Mesendoderm (in vitro differentiated cells): ENCODE measurements at regions not wholly inside any gene's neighbourhood (a gene's known extent, or its start where the extent isn't known, plus 50 kb on each side); places are given as distances from the start of the nearest gene placed in this dataset.

Source experiments
- DNase-seq: peaks from one replicate; pipeline ENCODE4 v3.0.0; 2013
- H2AK5ac ChIP-seq: 2 replicates; pipeline ENCODE4 v1.6.1; 2013; ENCODE audit warnings: low read length, inconsistent platforms
- H2BK120ac ChIP-seq: 2 replicates; pipeline ENCODE4 v1.6.1; 2013; ENCODE audit warnings: low read depth, mild to moderate bottlenecking, low read length, moderate library complexity, mixed read lengths
- H2BK15ac ChIP-seq: replicated peaks from 2 replicates; pipeline ENCODE4 v1.6.1; 2013; ENCODE audit warnings: low read depth, mild to moderate bottlenecking, moderate library complexity
- H2BK5ac ChIP-seq: 2 replicates; pipeline ENCODE4 v1.6.1; 2013; ENCODE audit warnings: low read length, inconsistent platforms
- H3K18ac ChIP-seq: 2 replicates; pipeline ENCODE4 v1.6.1; 2013; ENCODE audit warnings: mild to moderate bottlenecking, low read length, mixed read lengths
- H3K23ac ChIP-seq: one replicate; pipeline ENCODE4 v1.6.1; 2013; ENCODE audit warnings: low read length
- H3K27ac ChIP-seq: 2 replicates; pipeline ENCODE4 v1.5.1; 2013; ENCODE audit warnings: low read depth, mild to moderate bottlenecking, inconsistent platforms, low read length, moderate library complexity
- H3K27me3 ChIP-seq: 2 replicates; pipeline ENCODE4 v1.6.1; 2013; ENCODE audit warnings: low read length, control low read depth, mild to moderate bottlenecking, inconsistent platforms; ENCODE audit not compliant: insufficient read depth, poor library complexity
- H3K36me3 ChIP-seq: 2 replicates; pipeline ENCODE4 v1.6.1; 2013; ENCODE audit warnings: low read length, inconsistent platforms; ENCODE audit not compliant: control insufficient read depth, insufficient read depth
- H3K4ac ChIP-seq: one replicate; pipeline ENCODE4 v1.6.1; 2013; ENCODE audit warnings: low read depth, mild to moderate bottlenecking, low read length, moderate library complexity
- H3K4me1 ChIP-seq: 2 replicates; pipeline ENCODE4 v1.6.1; 2013; ENCODE audit warnings: low read depth, low read length, inconsistent platforms; ENCODE audit not compliant: control insufficient read depth
- H3K4me2 ChIP-seq: 2 replicates; pipeline ENCODE4 v1.6.1; 2013; ENCODE audit warnings: low read length
- H3K4me3 ChIP-seq: 2 replicates; pipeline ENCODE4 v1.5.1; 2013; ENCODE audit warnings: mild to moderate bottlenecking, low read length
- H3K56ac ChIP-seq: one replicate; pipeline ENCODE4 v1.6.1; 2013; ENCODE audit warnings: low read length
- H3K79me1 ChIP-seq: 2 replicates; pipeline ENCODE4 v1.6.1; 2013; ENCODE audit warnings: low read length, inconsistent platforms
- H3K79me2 ChIP-seq: 2 replicates; pipeline ENCODE4 v1.6.1; 2013; ENCODE audit warnings: mild to moderate bottlenecking, low read length; ENCODE audit not compliant: control insufficient read depth, insufficient read depth
- H3K9ac ChIP-seq: 2 replicates; pipeline ENCODE4 v1.6.1; 2013; ENCODE audit warnings: low read length, inconsistent platforms
- H4K5ac ChIP-seq: one replicate; pipeline ENCODE4 v1.6.1; 2013; ENCODE audit warnings: low read length
- H4K8ac ChIP-seq: one replicate; pipeline ENCODE4 v1.6.1; 2013; ENCODE audit warnings: low read depth, mild to moderate bottlenecking, control low read depth, low read length, moderate library complexity
- WGBS: extraction: QIAGEN DNeasy Blood & Tissue Kit; methylation state at CpG from one replicate; pipeline ENCODE4 v1.1.7; 2013; ENCODE audit warnings: low lambda C conversion rate, missing lambda C conversion rate; ENCODE audit not compliant: insufficient coverage; ENCODE audit errors: extremely low coverage; 5-methylcytosine and 5-hydroxymethylcytosine counted together

DNA sequence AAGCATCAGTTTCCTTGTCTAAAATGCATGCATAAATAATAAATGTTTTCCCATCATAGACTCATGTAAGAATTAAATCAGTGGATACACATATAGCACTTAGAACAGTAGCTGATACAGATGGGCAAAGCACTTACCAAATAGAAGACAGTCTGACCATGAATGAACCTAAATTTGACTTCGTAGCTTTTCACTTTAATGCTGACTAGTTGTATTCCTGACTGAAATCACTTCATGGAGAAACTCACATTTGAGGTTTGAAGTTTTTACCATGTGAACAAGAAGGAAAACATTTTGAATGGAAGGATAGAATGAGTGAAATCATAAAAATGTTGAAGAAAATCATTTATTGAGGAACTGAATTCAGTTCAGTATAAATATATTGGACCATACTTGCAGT lies 68.8 kb upstream of the TMCO5A start:
- no peak overlapping the region for H3K9ac ChIP-seq
- H2BK120ac ChIP-seq, result no peak overlapping the region
- H3K79me2 ChIP-seq, result no peaks in the 10 kb centered on the region
- DNase-seq, result no peak
- H4K8ac ChIP-seq, result no peak overlapping the region
- H2BK15ac ChIP-seq, result no peak overlapping the region
- no peaks in the 10 kb centered on the region for H3K79me1 ChIP-seq
- no peaks in the 10 kb centered on the region for H3K27me3 ChIP-seq
- H3K36me3 ChIP-seq, result no peaks in the 10 kb centered on the region
- WGBS, result no CpG with 5 or more reads among the region's 1 CpG
- no peak overlapping the region for H3K18ac ChIP-seq
- H3K23ac ChIP-seq, result no peak overlapping the region
- H3K4me2 ChIP-seq, result no peak overlapping the region
- no peak overlapping the region for H2BK5ac ChIP-seq
- no peak overlapping the region for H3K4ac ChIP-seq
- H3K56ac ChIP-seq, result no peak overlapping the region
- H3K27ac ChIP-seq, result no peak overlapping the region
- H3K4me3 ChIP-seq, result no peak overlapping the region
- H3K4me1 ChIP-seq, result no peaks in the 10 kb centered on the region
- H4K5ac ChIP-seq, result no peak overlapping the region
- no peak overlapping the region for H2AK5ac ChIP-seq

DNA sequence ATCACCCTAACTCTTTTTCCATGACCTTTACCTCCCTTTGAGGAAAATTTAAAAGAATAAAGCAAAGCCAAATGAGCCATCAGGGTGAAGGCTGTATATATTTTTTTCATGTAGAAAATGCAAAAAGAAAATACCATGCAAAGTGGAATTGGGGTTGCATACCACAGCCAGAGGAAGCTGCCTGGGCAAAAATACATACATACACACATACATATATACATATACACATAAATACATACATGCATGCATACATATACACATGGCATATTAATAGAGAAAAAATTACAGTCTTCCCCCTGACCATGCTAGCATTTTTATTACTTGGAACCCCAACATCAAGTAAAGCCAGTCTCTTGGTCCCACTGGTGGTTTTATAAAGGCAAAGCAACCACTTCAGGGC lies 63.7 kb upstream of the TMCO5A start:
- Histone ChIP-seq H2BK120ac (no peak overlapping the region), H3K18ac (no peak overlapping the region), H3K4ac (no peak overlapping the region), H3K27me3 (no peaks in the 10 kb centered on the region), H3K4me3 (no peak overlapping the region), H3K9ac (no peak overlapping the region), H4K8ac (no peak overlapping the region), H2BK5ac (no peak overlapping the region), H3K36me3 (no peaks in the 10 kb centered on the region), H3K27ac (no peak overlapping the region), H4K5ac (no peak overlapping the region), H3K4me1 (no peaks in the 10 kb centered on the region), H2AK5ac (no peak overlapping the region), H3K56ac (no peak overlapping the region), H2BK15ac (no peak overlapping the region), H3K4me2 (no peak overlapping the region), H3K23ac (no peak overlapping the region), H3K79me2 (no peaks in the 10 kb centered on the region), H3K79me1 (no peaks in the 10 kb centered on the region)
- DNase-seq, result no peak

DNA sequence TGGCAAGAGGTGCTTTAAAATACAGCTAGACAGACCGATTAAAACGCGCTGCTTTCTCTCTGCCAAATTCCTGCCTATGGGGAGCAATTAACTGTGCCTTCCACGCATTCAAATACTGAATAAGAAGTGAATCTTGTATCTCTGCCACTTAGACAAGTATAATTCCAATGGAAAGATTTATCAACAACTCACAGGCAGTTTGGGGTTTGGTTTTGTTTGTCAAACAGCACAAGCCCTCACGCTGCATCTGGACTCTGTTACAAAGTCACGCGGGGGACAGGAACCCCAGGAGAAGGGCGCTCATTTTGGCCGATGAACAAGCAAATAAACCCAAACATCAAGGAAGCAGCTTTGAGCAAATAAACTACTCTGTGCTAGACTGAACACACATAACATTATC lies 61.8 kb upstream of the TMCO5A start:
- no peak overlapping the region for H3K4me2 ChIP-seq
- no peaks in the 10 kb centered on the region for H3K27me3 ChIP-seq
- H3K23ac ChIP-seq, result no peak overlapping the region
- WGBS, result no CpG with 5 or more reads among the region's 9 CpGs
- H4K5ac ChIP-seq, result no peak overlapping the region
- no peak overlapping the region for H3K9ac ChIP-seq
- H3K56ac ChIP-seq, result no peak overlapping the region
- no peak overlapping the region for H2BK120ac ChIP-seq
- no peak overlapping the region for H3K27ac ChIP-seq
- H4K8ac ChIP-seq, result no peak overlapping the region
- DNase-seq, result no peak
- H3K18ac ChIP-seq, result no peak overlapping the region
- H3K4me3 ChIP-seq, result no peak overlapping the region
- no peaks in the 10 kb centered on the region for H3K79me1 ChIP-seq
- H3K4me1 ChIP-seq, result no peaks in the 10 kb centered on the region
- H2BK5ac ChIP-seq, result no peak overlapping the region
- no peak overlapping the region for H2AK5ac ChIP-seq
- no peaks in the 10 kb centered on the region for H3K79me2 ChIP-seq
- H3K4ac ChIP-seq, result no peak overlapping the region
- no peak overlapping the region for H2BK15ac ChIP-seq
- no peaks in the 10 kb centered on the region for H3K36me3 ChIP-seq

DNA sequence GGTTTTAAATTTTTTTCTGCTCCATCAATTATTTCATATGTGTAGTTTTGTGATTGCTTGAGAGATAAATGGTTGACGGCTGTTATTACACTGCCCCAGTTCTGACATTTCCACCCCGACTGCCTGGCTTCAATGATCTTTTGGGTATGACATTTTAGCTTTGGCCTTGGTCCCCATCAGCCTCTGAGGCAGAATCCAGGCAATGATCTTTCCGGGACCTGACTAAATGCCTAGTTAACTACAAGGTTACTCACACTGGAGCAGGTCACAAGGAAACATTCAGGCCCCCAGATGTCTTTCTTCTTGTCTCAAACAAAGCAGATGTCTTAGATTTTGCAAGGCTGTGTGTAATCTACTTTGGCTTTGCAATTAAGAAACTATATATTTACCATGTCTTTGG lies 61.1 kb upstream of the TMCO5A start:
- Histone ChIP-seq H3K18ac (no peak overlapping the region), H3K4me1 (no peaks in the 10 kb centered on the region), H3K27me3 (no peaks in the 10 kb centered on the region), H4K5ac (no peak overlapping the region), H3K4me2 (no peak overlapping the region), H3K36me3 (no peaks in the 10 kb centered on the region), H3K27ac (no peak overlapping the region), H2BK120ac (no peak overlapping the region), H3K4ac (no peak overlapping the region), H2BK5ac (no peak overlapping the region), H4K8ac (no peak overlapping the region), H3K79me1 (no peaks in the 10 kb centered on the region), H2BK15ac (no peak overlapping the region), H3K56ac (no peak overlapping the region), H3K79me2 (no peaks in the 10 kb centered on the region), H3K23ac (no peak overlapping the region), H3K9ac (no peak overlapping the region), H3K4me3 (no peak overlapping the region), H2AK5ac (no peak overlapping the region)
- WGBS, result no CpG with 5 or more reads among the region's 3 CpGs
- DNase-seq, result no peak

DNA sequence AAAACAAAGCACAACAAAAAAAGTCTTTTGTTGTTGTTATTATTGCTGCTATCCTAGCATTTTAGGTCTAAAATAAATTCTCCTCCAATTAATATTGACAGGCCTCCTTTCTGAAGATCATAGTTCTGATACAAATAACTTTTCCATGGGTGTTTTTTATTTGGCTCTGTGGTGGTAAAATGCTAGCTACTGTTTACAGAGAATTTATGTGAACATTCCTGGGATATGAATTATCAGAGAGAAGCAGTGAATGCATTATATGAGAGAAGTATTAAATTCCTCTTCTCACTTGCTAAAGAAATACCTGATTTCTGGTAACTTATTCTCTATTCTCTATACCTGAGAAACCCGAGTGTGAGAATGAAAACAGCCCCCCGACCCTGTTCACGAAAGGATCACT lies 57.5 kb upstream of the TMCO5A start:
- no peak overlapping the region for H3K4ac ChIP-seq
- no peak overlapping the region for H3K4me3 ChIP-seq
- H4K5ac ChIP-seq, result no peak overlapping the region
- no peak overlapping the region for H3K56ac ChIP-seq
- no peaks in the 10 kb centered on the region for H3K27me3 ChIP-seq
- no peak overlapping the region for H4K8ac ChIP-seq
- no peaks in the 10 kb centered on the region for H3K79me1 ChIP-seq
- no peak overlapping the region for H2BK5ac ChIP-seq
- H3K9ac ChIP-seq, result no peak overlapping the region
- no CpG with 5 or more reads among the region's 3 CpGs for WGBS
- no peak overlapping the region for H2BK15ac ChIP-seq
- H3K79me2 ChIP-seq, result no peaks in the 10 kb centered on the region
- H2BK120ac ChIP-seq, result no peak overlapping the region
- no peaks in the 10 kb centered on the region for H3K4me1 ChIP-seq
- H3K4me2 ChIP-seq, result no peak overlapping the region
- no peak overlapping the region for H2AK5ac ChIP-seq
- no peak for DNase-seq
- H3K18ac ChIP-seq, result no peak overlapping the region
- no peak overlapping the region for H3K23ac ChIP-seq
- H3K36me3 ChIP-seq, result no peaks in the 10 kb centered on the region
- no peak overlapping the region for H3K27ac ChIP-seq

DNA sequence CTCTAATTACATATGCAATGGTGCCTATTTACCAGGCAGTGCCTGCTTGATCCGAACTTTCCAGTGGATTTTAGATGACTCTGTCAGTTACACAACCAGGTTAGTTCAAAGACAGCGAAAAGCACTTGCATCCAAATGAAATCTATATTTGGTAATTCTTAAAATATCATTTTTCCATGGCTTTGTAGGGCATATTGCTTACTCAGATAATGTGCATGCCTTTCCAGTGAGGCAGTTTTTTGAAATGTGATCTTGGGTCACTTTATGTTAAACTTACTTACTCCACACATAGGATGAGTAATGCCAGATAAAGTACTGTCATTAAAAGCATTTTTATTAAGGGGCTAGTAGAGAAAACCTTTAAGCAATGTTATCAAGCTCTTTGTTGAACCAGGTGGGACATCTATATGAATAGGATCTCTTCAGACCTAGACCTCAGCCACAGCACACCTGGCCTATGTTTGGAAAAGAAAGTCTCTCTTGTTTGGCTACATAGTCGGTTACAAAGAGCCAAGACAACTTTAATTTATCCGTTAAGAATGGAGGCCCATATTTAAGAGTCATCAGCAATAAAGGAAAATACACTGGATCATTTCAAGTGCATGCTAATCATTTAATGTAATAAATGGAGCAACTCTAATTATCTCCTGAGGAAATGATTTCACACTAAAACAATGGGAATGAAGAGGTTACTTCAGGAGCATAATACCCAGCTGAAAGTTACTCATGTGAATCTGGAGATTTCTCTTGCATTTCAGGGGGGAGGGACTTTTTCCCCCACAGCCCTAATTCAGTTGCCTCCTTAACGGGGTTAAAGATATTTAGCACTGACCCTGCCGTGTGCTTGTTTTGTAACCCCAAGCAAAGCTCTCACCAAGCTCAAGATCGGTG lies 56.3 kb upstream of the TMCO5A start:
- H4K5ac ChIP-seq, result no peak overlapping the region
- H3K23ac ChIP-seq, result no peak overlapping the region
- no peak overlapping the region for H2BK15ac ChIP-seq
- peak; percentile 18 for DNase-seq
- H3K27ac ChIP-seq, result no peak overlapping the region
- H3K4me2 ChIP-seq, result no peak overlapping the region
- H2BK5ac ChIP-seq, result no peak overlapping the region
- H3K36me3 ChIP-seq, result no peaks in the 10 kb centered on the region
- no CpG with 5 or more reads among the region's 7 CpGs for WGBS
- H3K4me1 ChIP-seq, result no peaks in the 10 kb centered on the region
- H2AK5ac ChIP-seq, result no peak overlapping the region
- no peaks in the 10 kb centered on the region for H3K27me3 ChIP-seq
- no peak overlapping the region for H3K9ac ChIP-seq
- H3K79me2 ChIP-seq, result no peaks in the 10 kb centered on the region
- no peak overlapping the region for H3K4me3 ChIP-seq
- H3K4ac ChIP-seq, result no peak overlapping the region
- H2BK120ac ChIP-seq, result no peak overlapping the region
- H3K18ac ChIP-seq, result no peak overlapping the region
- H3K56ac ChIP-seq, result no peak overlapping the region
- H4K8ac ChIP-seq, result no peak overlapping the region
- H3K79me1 ChIP-seq, result no peaks in the 10 kb centered on the region
